ENCODE measurements at regions not wholly inside any gene's neighbourhood (a gene's known extent, or its start where the extent isn't known, plus 50 kb on each side); places are given as distances from the start of the nearest gene placed in this dataset.

DNA sequence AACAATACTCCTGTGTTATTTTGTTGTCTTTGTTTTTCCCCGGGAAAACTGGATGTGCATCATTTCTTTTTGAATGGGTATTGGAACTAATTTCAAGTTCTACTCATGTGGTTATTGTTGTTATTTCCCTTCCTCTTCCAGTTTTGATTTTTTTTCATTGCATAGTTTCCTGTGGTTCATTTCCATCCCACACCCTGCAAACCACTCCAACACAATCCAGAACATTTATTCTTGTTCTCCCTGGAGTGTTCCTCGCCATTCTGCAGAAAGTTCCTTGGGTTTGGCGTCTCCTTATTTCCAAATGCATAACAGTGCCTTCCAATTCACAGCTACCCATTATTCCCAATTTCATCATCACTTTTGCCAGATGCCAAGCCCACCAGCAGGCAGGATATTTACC lies 775.1 kb downstream of the TNS3 start:
- no peak for TF ChIP-seq EZH2 (IDR thresholded peaks at IDR 0.05; ENCODE audit: insufficient read depth, low read length)
- TF ChIP-seq, protein P1, sequence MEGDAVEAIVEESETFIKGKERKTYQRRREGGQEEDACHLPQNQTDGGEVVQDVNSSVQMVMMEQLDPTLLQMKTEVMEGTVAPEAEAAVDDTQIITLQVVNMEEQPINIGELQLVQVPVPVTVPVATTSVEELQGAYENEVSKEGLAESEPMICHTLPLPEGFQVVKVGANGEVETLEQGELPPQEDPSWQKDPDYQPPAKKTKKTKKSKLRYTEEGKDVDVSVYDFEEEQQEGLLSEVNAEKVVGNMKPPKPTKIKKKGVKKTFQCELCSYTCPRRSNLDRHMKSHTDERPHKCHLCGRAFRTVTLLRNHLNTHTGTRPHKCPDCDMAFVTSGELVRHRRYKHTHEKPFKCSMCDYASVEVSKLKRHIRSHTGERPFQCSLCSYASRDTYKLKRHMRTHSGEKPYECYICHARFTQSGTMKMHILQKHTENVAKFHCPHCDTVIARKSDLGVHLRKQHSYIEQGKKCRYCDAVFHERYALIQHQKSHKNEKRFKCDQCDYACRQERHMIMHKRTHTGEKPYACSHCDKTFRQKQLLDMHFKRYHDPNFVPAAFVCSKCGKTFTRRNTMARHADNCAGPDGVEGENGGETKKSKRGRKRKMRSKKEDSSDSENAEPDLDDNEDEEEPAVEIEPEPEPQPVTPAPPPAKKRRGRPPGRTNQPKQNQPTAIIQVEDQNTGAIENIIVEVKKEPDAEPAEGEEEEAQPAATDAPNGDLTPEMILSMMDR (IDR thresholded peaks at IDR 0.05; ENCODE audit: insufficient read depth, low read depth, low read length): no peak
